Nephron progenitor cell (in vitro differentiated cells): ENCODE measurements at regions not wholly inside any gene's neighbourhood (a gene's known extent, or its start where the extent isn't known, plus 50 kb on each side); places are given as distances from the start of the nearest gene placed in this dataset.

Experiments used
- DNase-seq: peaks from one replicate; pipeline ENCODE4 v3.0.0; 2021
- H3K27ac Mint-ChIP-seq: 2 replicates; pipeline ENCODE4 v1.8.0; 2021; ENCODE audit warnings: mild to moderate bottlenecking, moderate library complexity, mixed read lengths
- H3K27me3 Mint-ChIP-seq: 2 replicates; pipeline ENCODE4 v1.8.0; 2021; ENCODE audit warnings: mild to moderate bottlenecking, low read depth, mixed read lengths; ENCODE audit not compliant: poor library complexity
- H3K36me3 Mint-ChIP-seq: 2 replicates; pipeline ENCODE4 v1.8.0; 2021; ENCODE audit warnings: low read depth, mixed read lengths
- H3K4me1 Mint-ChIP-seq: 2 replicates; pipeline ENCODE4 v1.8.0; 2021; ENCODE audit warnings: mixed read lengths
- H3K4me3 Mint-ChIP-seq: 2 replicates; pipeline ENCODE4 v1.8.0; 2021; ENCODE audit warnings: mild to moderate bottlenecking, moderate library complexity, mixed read lengths
- H3K9me3 Mint-ChIP-seq: 2 replicates; pipeline ENCODE4 v1.8.0; 2021; ENCODE audit warnings: mild to moderate bottlenecking, moderate library complexity, mixed read lengths
- TF ChIP-seq, protein P1 (sequence below): fragments of 200-600 bp; sonication (generic); IDR thresholded peaks from 2 replicates; pipeline ENCODE4 v1.5.0; 2021; ENCODE audit warnings: antibody characterized with exemption

DNA sequence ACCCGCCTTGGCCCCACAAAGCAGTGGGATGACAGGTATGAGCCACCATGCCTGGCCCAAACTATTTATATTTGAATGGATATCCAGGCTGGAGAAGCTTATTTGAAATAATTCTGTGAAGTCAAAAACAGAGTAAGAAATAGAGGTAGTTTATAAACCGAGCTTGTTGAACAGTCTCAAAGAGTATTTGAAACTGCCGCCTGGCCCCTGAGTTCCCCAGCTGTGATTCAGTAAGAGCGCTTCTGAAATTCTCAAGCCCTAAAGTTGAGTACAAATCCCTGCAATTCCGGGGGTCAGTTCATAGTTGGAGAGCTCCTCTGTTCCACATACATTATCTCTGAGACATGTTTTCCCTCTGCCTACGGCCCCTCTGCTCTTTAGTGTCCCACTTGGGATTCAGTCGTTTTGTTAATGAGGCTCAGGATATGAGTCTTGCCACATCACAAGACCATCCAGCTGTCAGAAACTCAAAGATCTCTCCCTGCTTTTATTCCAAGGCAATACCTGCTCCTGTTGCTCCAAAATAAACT, 127.8 kb downstream of the SOD2 start:
- H3K36me3 Mint-ChIP-seq: no peaks in the 10 kb centered on the region
- H3K27ac Mint-ChIP-seq: no peak overlapping the region
- H3K9me3 Mint-ChIP-seq: peaks cover 37% of the 10 kb centered on the region
- DNase-seq: no peak
- TF ChIP-seq, protein P1, sequence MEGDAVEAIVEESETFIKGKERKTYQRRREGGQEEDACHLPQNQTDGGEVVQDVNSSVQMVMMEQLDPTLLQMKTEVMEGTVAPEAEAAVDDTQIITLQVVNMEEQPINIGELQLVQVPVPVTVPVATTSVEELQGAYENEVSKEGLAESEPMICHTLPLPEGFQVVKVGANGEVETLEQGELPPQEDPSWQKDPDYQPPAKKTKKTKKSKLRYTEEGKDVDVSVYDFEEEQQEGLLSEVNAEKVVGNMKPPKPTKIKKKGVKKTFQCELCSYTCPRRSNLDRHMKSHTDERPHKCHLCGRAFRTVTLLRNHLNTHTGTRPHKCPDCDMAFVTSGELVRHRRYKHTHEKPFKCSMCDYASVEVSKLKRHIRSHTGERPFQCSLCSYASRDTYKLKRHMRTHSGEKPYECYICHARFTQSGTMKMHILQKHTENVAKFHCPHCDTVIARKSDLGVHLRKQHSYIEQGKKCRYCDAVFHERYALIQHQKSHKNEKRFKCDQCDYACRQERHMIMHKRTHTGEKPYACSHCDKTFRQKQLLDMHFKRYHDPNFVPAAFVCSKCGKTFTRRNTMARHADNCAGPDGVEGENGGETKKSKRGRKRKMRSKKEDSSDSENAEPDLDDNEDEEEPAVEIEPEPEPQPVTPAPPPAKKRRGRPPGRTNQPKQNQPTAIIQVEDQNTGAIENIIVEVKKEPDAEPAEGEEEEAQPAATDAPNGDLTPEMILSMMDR: no peak
- H3K4me1 Mint-ChIP-seq: no peaks in the 10 kb centered on the region
- no peaks in the 10 kb centered on the region for H3K27me3 Mint-ChIP-seq
- no peak overlapping the region for H3K4me3 Mint-ChIP-seq

DNA sequence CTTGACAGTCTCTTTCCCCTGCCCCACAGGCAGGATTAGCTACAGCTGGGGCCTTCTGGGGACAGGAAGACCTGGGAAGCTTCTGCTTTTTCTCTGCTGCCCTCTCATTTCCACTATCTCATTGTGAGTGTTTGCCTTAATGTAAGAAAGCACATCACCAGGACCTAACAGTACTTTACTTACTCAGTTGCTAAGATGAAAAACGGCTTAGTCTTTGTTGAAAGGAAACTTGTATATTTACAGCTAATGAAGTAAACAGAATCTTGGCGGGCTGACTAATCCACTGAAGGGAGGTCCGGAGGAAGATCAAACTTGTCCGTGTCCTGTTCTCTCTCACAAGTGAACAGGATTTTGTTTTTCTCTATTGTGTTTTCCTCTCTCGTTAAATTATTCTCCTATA, 128.6 kb downstream of the SOD2 start:
- no peaks in the 10 kb centered on the region for H3K36me3 Mint-ChIP-seq
- no peaks in the 10 kb centered on the region for H3K27me3 Mint-ChIP-seq
- peaks cover 29% of the 10 kb centered on the region for H3K9me3 Mint-ChIP-seq
- no peak for DNase-seq
- no peak overlapping the region for H3K4me3 Mint-ChIP-seq
- TF ChIP-seq, protein P1: no peak
- no peak overlapping the region for H3K27ac Mint-ChIP-seq
- H3K4me1 Mint-ChIP-seq: no peaks in the 10 kb centered on the region

DNA sequence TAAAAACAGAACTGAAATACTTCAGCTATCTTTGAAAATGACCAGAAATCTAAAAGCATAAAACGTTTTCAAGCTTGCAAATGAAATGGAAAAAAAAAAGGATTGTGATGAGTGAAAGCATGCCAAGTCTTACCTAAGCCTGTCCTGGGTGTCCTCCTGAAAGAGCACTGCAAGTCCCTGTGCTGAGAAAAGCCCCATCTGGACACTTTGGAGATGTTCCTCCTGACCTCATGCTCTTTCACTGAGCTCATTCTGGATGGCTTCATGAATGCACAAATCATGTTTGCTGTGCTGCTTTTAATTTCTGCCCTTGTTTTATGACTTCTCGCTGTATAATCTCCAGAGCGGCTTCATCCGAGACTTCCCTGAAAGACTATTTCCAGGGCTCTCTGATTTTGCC, 136.0 kb downstream of the SOD2 start:
- peaks cover 8% of the 10 kb centered on the region for H3K27me3 Mint-ChIP-seq
- H3K27ac Mint-ChIP-seq: no peak overlapping the region
- H3K4me3 Mint-ChIP-seq: no peak overlapping the region
- no peaks in the 10 kb centered on the region for H3K36me3 Mint-ChIP-seq
- TF ChIP-seq, protein P1: no peak
- no peak for DNase-seq
- H3K9me3 Mint-ChIP-seq: peaks cover 33% of the 10 kb centered on the region
- H3K4me1 Mint-ChIP-seq: no peaks in the 10 kb centered on the region

DNA sequence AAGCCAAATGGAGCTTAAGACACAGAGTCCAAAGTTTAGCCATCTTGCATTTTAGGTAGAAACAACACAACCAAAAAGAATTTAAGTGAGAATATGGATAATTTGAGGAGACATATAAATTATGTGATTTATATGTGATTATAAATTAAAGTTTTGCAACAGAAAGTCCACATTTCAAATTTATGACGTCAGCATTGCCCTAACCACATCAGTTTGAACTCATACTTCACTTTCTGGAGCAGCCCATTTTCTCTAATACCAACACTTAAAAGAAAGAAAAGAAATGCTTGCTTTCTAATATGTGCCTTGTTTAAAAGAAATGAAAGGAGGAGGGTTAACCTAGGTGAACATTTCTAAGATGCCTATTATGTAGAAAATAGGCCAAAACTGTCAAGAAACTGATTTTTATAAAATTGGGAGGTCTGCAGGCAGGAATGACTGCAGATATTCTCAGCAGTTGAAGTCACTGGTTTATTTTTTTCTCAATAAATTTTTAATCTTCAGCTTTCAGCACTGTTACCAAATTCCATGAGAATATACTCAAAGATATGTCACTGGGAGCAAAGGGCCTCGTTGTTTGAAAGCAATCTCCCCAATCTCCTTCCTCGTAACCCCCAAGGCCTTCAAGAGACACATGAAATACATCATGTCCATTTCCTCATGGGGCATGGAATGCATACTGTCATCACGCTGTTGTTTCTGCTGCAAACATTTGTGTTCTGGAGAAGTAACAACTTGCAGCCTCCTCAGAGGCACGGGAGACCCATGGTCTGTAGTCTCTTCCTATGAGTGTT, 137.8 kb downstream of the SOD2 start:
- H3K27ac Mint-ChIP-seq: no peak overlapping the region
- H3K27me3 Mint-ChIP-seq: peaks cover 19% of the 10 kb centered on the region
- no peak for DNase-seq
- no peaks in the 10 kb centered on the region for H3K4me1 Mint-ChIP-seq
- H3K36me3 Mint-ChIP-seq: no peaks in the 10 kb centered on the region
- TF ChIP-seq, protein P1: no peak
- H3K9me3 Mint-ChIP-seq: peaks cover 39% of the 10 kb centered on the region
- H3K4me3 Mint-ChIP-seq: no peak overlapping the region

DNA sequence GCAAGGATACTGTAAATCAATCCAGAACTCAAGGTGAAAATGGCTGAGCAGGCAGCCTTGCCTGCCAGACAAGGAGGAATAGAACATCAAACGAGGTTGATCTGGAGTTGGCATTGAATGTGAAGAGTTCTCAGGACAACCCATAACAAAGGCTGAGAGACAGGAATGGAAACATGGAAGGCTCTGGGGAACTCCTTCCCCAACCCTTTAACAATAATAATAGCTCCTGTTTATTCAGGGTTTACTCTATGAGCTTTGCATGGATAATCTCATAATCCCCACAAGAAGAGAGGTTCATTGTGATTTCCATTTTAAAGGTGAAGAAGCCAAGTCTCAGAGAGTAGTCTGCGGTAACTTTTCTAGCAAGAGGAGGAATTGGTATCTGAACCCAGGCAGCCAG, 151.7 kb downstream of the SOD2 start:
- no peak for DNase-seq
- no peak overlapping the region for H3K4me3 Mint-ChIP-seq
- H3K9me3 Mint-ChIP-seq: peaks cover 21% of the 10 kb centered on the region
- no peaks in the 10 kb centered on the region for H3K4me1 Mint-ChIP-seq
- peaks cover 6% of the 10 kb centered on the region for H3K27me3 Mint-ChIP-seq
- TF ChIP-seq, protein P1: no peak
- H3K27ac Mint-ChIP-seq: no peak overlapping the region
- no peaks in the 10 kb centered on the region for H3K36me3 Mint-ChIP-seq

DNA sequence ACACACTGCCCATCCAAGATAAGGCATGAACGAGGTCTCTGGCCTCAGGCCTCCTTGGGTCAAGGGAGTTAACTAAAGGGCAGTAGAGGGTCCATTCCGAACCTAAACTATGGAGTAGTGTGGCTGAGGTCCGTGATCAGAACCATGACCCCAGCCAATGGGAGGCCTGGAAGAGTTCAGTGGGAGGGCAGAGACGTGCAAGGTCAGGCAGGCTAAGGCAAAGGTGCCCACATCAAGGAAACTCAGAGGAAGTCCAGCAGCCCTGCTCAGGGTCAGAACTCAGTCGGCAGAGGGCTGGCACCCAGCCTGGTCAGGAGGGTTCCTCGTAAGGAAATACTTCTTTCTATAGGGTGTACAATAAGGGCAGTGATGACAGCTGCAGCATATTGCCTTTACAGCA, 152.2 kb downstream of the SOD2 start:
- H3K27ac Mint-ChIP-seq: no peak overlapping the region

More for the DNA sequence above, 152.2 kb downstream of the SOD2 start:
- no peak overlapping the region for H3K4me3 Mint-ChIP-seq
- peaks cover 21% of the 10 kb centered on the region for H3K9me3 Mint-ChIP-seq
- H3K36me3 Mint-ChIP-seq: no peaks in the 10 kb centered on the region
- H3K4me1 Mint-ChIP-seq: no peaks in the 10 kb centered on the region
- no peak for DNase-seq
- TF ChIP-seq, protein P1: no peak
- peaks cover 6% of the 10 kb centered on the region for H3K27me3 Mint-ChIP-seq
